GM19463 (cell line): ENCODE measurements at regions not wholly inside any gene's neighbourhood (a gene's known extent, or its start where the extent isn't known, plus 50 kb on each side); places are given as distances from the start of the nearest gene placed in this dataset.

Experiments
- ATAC-seq: cut with Tn5 transposase; IDR thresholded peaks from one replicate; pipeline ENCODE4 v1.9.1; 2021; ENCODE audit warnings: mild to moderate bottlenecking, moderate library complexity; ENCODE audit not compliant: unreplicated experiment

DNA sequence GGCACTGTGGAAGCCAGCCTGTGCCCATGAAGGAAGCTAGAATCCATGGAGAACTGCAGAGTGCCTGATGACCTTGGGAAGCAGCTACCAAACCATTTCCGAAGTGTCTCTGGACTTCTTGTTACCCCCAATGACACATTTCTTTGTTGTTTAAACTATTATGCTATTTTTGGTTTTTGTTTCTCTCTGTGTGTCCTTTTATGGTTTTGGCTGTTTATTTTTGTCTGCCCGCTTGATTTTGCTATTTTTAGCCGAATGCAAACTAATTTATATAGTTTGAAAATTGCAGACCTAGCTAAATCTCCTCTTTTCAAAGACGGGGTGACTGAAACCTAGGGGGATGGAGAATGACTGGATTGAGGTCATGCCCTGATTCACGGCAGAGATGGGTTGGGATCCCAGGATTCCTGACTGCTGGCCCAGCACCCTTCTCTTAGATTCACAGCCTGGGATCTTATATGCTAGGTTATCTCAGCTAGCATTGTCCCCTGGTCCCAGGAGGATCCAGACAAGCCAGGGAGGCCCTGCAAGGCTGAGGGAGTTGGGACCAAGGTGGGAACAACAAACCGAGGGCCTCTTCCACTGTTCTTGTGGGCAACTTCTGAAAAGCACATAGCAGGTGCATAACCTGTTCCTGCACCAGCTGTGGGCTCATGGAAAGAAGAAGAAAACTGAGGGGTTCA lies 116.3 kb upstream of the HAAO start:
- no peak for ATAC-seq

DNA sequence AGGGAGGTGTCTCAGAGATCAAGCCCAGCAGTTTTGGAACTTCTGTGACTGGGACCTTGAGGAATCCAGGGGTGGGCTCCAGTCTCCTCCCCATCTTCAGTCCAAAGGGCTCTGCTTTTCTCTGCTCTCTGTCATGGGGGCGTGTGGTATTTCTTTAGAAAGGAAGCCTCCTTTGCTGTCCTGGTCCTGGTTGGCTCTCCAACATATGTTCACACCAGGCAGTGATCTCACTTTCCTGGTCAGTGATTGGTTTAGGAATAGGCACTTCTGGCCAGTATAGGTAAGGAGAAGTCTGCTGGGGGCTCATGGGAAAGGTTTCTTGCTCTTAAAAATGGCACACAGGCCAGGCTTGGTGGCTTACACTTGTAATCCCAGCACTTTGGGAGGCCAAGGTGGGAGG lies 115.5 kb upstream of the HAAO start:
- ATAC-seq = no peak

DNA sequence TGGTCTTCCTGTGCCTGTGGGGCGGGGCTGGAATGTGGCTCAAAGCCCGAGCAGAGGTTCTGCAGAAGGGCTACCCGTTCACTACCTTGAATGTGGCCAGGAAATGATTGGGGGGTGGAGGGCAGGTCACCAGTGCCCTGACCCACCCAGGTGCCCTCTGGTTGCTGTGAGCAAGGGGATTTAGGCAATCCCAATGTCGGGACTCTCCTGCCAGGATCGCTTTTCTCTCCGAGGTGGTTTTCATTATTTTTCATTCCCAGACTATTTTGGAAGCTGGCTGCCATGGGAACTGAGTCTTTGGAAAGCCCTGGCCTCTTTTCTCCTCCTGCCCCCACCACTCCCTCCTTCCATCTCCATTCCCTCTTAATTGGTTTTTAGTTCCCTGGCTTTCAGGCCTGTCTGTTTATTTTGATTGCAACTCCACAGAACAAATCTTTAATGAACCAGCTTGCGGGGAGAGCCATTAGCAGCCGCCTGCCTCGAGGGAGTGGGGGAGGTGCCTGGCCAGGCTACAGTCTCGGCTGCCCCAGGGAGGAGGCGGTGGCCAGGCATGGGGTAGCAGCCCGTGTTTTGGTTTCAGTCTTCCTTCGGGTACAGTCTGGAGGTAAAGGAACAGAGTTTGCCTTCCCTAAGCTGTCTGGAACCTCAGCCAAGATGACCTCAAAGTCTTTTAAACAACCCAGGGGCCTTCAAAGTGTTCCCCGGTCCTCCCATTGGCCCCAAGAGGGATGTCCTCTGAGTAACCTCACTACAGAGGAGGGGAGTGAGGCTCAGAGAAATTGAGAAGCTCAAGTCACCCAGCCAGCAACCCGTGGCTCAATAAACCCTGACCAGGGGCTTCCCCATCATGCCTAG lies 114.4 kb upstream of the HAAO start:
- ATAC-seq = peak; percentile 49

DNA sequence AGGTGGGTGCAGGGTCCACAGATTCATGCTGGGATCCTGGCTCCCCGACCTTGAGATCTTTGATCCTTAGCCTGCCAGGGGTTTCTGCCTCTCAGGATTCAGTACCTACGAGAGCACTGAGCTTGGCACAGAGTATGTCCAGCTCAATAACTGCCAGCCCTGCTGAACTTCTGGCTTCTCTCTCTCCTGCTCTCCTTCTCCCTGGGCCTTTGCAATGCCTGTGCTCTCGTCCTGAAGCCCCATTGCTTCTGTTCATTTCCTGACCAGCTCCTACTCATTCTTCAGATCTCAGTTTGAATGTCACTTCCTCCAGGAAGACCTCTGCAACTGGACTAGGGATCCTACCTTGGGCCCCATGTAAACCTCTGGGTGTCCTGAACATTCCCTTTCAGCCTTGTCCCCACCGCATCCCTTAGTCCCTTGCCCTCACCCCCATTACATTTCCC lies 113.8 kb upstream of the HAAO start:
- ATAC-seq = no peak

DNA sequence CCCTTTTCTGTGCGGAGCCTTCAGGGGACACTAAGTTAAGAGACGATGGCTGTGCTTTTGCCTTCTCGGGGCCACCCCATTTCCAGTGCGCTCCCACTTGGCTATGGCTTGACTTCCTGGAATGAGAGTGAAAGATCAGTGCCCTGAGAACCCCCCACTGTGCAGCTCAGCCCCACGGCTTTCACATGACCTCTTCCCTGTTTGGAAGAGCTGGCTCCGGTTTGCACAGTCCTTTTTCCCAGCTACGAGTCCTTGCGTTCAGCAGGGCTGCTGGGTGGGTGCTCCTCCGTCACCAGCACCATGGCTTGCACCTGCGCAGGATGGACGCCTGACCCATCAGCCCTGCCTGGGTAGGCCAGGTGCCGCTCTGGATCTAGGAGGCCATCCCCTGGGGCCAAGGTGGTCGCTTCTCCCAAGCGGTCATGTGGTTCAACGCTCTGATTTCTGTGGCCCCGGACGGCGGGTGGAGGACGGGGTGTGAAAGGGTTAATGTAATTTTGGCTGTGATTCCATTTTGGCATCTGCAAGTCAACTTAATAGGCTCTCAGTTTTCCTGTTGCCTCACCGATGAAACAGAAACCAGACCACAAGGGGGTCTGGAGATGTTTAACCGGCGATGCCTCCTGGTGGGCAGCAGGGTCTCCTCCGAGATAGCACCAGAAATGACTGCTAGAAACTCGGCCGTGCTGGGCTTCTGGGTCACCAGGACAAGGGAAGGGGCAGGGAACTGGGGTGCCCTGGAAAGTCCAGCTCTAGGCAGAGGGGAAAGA lies 113.1 kb upstream of the HAAO start:
- ATAC-seq = no peak

DNA sequence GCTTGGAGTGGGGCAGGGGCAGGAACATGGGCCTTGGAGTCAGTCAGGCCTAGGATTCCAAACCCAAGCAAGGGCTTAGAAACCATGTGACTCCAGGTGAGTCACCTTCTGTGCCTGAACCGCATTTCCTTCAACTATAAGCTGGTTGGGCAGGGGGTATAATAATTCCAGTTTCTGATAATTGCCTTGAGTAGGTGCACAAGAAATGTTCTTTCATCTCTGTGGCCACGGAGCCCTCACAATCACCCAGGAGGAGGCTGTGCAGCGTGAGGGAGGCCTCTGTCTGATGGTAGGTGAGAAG lies 112.1 kb upstream of the HAAO start:
- ATAC-seq = no peak

DNA sequence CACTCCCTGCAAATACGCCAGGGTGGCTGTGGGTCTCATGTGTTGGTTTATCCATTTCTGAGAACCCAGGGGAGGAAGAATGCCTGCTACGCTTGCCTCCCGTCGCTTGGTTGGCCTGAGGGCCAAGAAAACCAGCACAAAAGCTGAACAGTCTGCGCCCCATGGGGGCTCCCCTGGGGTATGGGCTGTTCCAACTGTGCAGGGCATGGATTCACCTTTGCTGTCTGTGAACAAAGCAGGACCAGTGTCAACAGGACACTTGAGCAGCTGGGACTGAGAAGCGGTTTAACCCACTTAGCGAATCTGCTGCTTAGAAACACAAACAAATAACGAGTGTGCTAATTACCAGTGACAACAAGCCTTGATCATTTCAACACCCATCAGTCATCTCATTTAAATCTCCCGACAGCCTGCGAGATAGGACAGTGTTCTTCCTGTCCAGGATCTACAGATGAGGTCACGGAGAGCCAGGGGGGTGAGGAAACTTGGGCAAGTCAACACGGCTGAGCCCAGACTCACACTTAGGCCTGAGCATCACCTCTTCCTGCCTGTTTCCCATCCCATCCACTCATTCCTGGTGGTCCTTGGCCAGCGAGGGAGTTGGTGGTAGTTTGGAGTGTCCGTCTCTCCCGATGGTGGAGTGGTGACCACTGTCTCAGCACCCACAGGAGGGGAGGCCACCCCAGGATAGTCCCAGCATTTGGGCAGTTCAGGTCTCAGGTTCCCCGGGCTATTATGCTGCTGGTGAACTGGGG lies 111.6 kb upstream of the HAAO start:
- ATAC-seq = no peak

DNA sequence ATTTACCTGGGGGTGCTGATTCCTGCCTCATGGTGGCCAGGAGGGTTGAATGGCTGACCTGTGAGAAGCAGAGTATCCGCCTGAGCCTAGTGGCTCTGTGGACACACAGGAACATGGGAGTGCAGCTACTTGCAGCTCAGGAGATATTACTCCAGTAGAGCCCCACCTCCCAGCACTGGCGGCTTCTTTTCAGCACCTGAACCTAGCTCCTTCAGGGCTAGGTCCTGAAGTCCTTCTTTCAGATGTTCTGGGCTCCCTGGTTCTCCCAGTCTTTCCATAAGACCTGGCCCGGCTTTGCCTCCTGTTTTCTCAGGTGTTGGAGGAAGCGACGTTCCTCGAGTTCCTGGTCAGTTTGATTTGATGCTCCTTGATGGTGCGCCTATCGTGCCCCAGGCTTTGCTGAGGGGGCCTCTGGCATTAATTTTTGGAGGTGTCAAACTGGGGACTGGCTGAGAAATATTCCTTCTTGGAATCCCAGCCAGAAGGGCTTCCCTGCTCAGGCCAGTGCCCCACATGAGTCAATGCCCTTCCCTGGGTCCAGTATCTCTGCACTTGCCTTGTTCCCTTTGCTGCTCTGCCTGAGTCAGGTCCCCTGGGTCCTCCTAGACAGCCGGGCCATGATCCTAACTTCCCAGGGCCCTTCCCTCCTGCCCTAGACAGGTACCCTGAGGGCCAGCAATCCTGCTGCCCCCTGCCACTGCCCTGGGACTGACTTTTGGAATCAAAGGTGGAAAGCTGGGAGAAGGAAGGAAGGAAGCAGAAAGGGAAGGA lies 110.7 kb upstream of the HAAO start:
- no peak for ATAC-seq

DNA sequence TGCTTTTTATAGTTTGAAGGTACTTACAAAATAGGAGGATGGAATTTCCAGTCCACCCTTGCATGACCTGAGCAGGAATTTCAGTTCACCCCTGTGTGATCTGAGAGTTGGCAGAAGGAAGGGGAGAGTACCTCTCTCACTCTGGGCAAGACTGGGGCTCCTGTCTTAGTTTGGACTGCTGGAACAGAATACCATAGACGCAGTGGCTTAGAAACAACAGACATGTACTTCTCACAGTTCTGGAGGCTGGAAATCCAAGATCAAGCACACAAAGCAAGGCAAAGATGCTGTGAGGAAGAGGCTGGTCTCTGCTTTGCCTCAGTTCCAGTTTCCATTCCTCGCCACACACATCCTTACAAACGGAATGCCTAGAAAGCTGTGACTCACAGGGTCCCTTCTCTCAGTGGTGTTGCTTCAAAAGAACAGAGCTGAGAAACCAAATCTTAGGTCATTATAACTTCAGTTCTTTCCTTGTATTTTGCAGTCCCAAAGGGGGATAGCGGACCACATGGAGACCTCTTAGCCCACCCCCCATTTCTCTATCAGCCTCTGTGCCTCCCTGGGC lies 108.8 kb upstream of the HAAO start:
- no peak for ATAC-seq

DNA sequence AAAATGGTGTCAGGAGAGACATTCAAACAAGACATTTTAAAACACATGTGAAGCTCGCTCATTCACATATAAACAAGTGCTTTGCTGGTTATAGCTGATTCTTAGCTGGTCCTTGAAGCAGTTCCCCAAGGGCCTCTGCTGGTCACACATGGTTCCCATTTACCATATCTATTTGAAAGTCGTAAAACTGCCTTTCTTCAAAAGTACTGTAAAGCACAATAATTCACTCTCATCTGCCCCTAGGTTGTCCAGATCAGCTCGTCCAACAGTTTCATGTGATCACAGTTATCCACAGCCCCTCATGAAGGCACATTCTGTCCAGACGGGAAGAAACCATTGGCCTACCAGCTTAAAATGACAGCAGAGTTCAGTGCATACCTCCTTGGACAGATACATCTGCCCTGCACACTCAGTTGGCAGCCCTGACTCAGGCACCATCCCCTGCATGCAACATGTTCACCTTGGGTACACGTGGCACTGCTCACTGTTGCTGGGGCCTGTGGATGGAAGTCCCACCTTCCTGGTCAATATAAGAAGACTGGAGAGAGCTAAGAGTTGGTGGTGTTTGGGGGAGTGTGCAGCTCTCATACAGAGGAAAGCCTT lies 108.0 kb upstream of the HAAO start:
- ATAC-seq = no peak

DNA sequence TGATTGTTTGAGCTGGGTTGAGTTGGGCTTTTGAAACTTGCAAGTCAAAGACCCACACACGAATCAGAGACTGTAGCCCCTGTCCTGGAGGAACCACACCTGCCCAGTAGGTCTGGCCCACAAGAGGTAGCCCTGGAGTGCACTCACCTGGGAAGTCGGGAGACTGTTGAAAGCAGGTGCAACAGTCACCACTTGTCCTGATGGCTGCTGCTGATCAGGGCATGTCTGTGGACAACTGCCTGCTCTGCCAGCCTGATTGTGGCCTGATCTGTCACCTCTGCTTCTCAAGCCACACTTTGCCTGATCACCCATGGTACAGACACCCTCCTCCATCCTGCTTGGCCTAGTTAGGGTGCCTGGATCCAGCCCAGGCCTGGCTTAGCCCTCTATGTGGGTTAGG lies 105.0 kb upstream of the HAAO start:
- no peak for ATAC-seq

DNA sequence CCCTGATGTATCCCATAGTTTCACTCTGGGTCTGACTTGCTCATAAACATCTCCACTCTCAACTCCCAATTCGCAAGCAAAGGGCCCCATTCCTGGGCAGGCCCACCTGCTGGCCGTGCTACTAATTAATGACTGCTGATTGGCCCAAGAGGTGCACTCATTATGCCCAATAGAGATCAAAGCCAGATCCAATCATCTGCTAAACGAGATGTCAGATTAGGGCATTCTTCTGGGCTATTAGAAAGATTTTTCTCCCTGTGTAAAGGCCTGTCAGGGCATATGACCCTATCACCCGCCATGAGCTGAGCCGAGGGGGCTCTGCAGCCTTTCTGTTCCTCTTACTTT lies 103.4 kb upstream of the HAAO start:
- ATAC-seq = no peak

DNA sequence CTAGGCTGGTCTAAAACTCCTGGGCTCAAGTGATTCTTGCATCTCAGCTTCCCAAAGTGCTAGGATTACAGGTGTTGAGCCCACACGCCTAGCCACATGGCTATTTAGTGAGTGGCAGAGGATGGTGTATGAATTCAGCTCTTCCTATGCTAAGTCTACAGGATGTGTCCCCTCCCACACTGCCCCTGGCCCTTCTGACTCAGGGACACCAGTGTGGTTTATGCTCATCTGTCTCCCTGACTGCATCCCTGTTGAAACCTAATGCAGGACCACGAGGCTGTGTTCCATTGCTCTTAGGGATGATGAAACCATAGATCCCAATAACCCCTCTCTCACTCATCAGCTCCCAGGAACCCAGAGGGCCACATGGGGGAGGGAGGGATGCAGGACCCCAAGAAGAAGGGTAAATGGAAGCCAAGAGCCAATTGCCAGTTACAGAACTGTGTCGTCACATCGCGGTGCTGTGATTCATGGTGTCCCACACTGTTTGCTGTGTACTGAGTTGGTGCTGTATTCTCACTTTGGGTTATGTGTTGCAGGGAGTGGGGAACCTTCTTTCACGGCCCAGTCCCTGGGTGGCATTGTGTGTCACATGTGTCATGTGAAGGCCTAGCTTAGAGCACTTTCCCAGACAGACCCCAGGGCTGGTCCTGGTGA lies 102.9 kb upstream of the HAAO start:
- ATAC-seq = no peak

DNA sequence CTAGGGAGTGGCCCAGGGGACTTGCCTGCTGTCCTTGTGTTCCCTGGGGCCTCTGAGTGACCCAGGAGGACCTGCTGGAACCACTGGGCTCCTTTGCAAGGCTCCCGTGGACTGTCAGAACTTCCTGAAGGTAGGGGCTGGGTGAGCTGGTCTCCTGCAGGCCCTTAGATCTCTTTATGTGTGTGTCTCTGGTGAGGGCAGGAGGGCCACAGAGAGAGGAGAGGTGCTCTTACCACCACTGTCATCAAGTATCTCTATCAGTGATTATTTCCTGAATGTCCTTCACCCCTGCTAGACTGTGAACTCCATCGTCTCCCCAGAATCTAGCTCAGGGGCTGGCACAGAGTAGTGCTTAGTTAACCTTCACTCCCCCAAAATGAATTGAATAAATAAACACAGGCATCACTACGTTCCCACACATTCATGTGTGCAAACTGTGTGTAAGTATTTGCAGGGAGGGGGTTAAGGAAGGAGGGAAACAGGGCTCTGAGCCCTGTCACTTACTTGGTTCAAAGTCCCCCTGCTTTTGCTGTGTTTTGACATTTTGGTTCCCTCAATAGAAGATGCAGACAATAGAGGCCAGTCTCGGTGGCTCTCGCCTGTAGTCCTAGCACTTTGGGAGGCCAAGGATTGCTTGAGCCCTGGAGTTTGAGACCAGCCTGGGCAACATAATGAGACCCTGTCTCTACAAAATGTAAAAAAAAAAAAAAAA lies 100.8 kb upstream of the HAAO start:
- ATAC-seq = no peak

DNA sequence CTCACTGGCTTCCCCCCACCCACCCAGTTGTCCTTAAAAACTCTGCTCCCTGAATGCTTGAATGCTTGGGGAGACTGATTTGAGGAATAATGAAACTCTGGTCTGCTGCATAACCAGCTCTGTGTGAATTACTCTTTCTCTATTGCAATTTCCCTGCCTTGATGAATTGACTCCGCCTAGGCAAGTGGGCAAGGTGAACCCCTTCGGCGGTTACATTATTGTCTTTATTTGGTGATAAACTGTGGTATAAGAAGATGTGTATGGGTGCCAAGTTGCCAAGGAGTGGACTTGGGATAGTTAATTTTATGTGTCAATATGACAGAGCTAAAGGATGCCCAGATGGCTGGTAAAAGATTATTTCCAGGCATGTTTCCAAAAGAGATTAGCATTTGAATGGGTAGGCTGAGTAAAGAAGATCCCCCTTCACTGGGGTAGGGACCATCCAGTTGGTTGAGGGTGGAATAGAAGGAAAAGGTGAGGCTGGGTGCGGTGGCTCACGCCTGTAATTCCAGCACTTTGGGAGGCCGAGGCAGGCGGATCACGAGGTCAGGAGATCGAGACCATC lies 98.5 kb upstream of the HAAO start:
- no peak for ATAC-seq

DNA sequence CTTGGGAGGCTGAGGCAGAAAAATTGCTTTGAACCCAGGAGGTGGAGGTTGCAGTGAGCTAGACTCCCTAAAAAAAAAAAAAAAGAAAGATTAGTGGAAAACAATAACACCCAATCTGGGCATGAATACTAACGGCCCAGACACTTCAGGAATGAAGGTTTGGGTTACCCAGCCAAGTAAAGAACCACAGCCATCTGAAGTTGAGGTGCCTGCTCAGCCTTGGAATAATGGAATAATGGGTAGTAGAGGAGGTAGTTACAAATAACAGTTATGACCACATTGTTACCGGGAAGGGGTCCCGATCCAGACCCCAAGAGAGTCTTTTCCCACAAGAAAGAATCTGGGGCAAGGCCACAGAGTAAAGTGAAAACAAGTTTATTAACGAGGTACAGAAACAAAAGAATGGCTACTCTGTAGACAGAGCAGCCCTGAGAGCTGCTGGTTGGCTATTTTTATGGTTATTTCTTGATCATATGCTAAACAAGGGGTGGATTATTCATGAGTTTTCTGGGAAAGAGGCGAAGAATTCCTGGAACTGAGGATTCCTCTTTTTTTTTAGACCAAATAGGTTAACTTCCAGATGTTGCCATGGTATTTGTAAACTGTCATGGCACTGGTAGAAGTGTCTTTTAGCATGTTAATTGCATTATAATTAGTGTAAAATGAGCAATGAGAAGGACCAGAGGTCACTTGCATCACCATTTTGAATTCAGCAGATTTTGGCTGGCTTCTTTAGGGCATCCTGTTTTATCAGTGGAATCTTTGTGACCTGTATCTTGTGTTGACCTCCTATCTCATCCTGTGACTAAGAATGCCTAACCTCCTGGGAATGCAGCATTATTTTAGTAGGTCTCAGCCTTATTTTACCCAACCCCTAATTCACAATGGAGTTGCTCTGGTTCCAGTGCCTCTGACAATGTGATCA lies 96.2 kb upstream of the HAAO start:
- ATAC-seq = no peak

DNA sequence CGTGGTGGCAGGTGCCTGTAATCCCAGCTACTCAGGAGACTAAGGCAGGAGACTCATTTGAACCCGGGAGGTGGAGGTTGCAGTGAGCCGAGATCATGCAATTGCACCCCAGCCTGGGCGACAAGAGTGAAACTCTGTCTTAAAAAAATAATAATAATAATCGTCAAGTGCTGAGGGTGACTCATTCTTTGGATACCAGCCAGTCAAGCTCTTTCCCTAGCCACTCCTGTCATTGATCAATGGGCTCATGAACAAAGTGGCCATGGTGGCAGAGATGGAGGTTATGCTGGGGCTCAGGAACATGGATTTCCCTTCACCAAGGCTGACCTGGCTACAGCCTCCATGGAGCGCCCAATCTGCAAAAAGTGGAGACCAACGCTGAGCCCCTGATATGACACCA lies 94.5 kb upstream of the HAAO start:
- ATAC-seq = no peak
